Smooth muscle cell (in vitro differentiated cells): ENCODE measurements at regions not wholly inside any gene's neighbourhood (a gene's known extent, or its start where the extent isn't known, plus 50 kb on each side); places are given as distances from the start of the nearest gene placed in this dataset.
"Not testable (repeated sequence)": the region's sequence is repeated elsewhere in the genome, so short reads cannot be mapped to it uniquely, and the experiment has no call there.

Source experiments
- DNase-seq: peaks from one replicate; lab custom pipeline; 2025; ENCODE audit not compliant: unreplicated experiment; lab: John Stamatoyannopoulos, UW
- H2AFZ ChIP-seq: fragments of 200-600 bp; sonication (generic); 2 replicates; pipeline ENCODE4 v1.6.0; 2016; ENCODE audit warnings: antibody characterized with exemption, low read depth, mild to moderate bottlenecking
- H3F3A ChIP-seq: fragments of 200-600 bp; sonication (generic); 2 replicates; pipeline ENCODE4 v1.6.0; 2017; ENCODE audit warnings: antibody characterized with exemption, low read depth
- H3K27ac ChIP-seq: fragments of 200-600 bp; sonication (generic); 2 replicates; pipeline ENCODE4 v1.5.1; 2016; ENCODE audit warnings: low read depth, mild to moderate bottlenecking
- H3K27me3 ChIP-seq: fragments of 200-600 bp; sonication (generic); 2 replicates; pipeline ENCODE4 v1.6.1; 2016; ENCODE audit warnings: low read depth, mild to moderate bottlenecking
- H3K36me3 ChIP-seq: fragments of 200-600 bp; sonication (generic); 2 replicates; pipeline ENCODE4 v1.5.1; 2016; ENCODE audit warnings: low read depth
- H3K4me1 ChIP-seq: fragments of 200-600 bp; sonication (generic); 2 replicates; pipeline ENCODE4 v1.5.1; 2016; ENCODE audit warnings: low read depth
- H3K4me2 ChIP-seq: fragments of 200-600 bp; sonication (generic); 2 replicates; pipeline ENCODE4 v1.6.0; 2016; ENCODE audit warnings: mild to moderate bottlenecking
- H3K4me3 ChIP-seq: fragments of 200-600 bp; sonication (generic); 2 replicates; pipeline ENCODE4 v1.5.1; 2016; ENCODE audit warnings: mild to moderate bottlenecking
- H3K79me2 ChIP-seq: fragments of 200-600 bp; sonication (generic); 2 replicates; pipeline ENCODE4 v1.6.0; 2016; ENCODE audit warnings: low read depth, mild to moderate bottlenecking
- H3K9ac ChIP-seq: fragments of 200-600 bp; sonication (generic); 2 replicates; pipeline ENCODE4 v1.6.0; 2016; ENCODE audit warnings: low read depth
- H3K9me3 ChIP-seq: fragments of 200-600 bp; sonication (generic); replicated peaks from 2 replicates; pipeline ENCODE4 v1.5.1; 2016; ENCODE audit warnings: low read depth
- H4K20me1 ChIP-seq: fragments of 200-600 bp; sonication (generic); 2 replicates; pipeline ENCODE4 v1.6.0; 2016; ENCODE audit warnings: low read depth
- whole genome bisulfite sequencing: methylation state at CpG from one replicate; pipeline ENCODE4 v1.1.7; 2016; ENCODE audit warnings: low lambda C conversion rate; 5-methylcytosine and 5-hydroxymethylcytosine counted together
- TF ChIP-seq, protein P1 (sequence below): fragments of 200-600 bp; sonication (generic); IDR thresholded peaks from 2 replicates; pipeline ENCODE4 v1.5.1; 2017; ENCODE audit warnings: borderline replicate concordance, mild to moderate bottlenecking, antibody characterized with exemption; ENCODE audit not compliant: insufficient read depth, poor library complexity, severe bottlenecking

DNA sequence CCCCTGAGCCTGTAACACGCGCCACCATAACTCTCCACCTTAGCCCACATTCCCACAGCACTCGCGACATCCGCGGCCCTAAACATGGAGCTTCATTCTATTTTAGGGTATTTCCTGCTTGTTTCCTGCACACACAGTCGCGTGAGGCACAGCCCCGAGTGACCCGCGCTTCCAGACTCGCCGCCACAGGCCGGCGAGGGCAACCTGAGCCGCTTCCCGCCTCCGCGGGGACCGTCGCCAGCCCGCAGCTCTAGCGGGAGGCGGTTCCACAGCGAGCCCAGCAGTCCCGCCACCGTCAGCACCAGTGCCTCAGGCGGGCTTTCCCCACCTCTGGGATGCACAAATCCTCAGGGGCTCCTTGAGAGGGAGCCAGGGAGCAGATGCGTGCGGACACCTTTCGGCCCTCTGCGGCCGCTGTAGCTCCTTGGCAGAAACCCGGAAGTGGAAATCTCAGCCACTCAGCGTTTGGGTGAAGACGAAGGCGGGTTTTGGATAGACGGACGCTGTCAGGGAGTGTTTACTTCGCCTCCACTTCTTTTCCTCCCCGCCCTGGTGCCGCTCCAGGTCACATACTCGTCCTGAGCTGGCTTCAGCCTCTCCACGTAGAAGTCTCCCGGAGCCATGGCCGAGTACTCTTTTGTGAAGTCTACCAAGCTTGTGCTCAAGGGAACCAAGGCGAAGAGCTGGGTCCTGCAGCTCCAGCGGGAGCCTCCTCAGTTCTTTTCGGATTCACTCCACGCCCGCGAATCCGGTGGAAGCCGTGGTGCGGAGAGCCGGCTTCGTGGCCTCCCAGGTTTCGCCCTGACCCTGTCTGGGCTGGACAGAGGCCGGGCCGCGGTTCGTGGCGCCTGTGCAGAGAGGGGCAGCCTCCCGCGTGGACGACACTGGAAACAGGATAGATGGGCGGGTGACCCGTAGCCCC lies 2177.4 kb upstream of the DEFB115 start:
- no peak overlapping the region for H3K4me3 ChIP-seq
- H3K9me3 ChIP-seq = peaks cover 18% of the 10 kb centered on the region
- WGBS = 80% methylated on average over 67 of the region's 68 CpGs
- H3K79me2 ChIP-seq = no peaks in the 10 kb centered on the region
- TF ChIP-seq, protein P1, sequence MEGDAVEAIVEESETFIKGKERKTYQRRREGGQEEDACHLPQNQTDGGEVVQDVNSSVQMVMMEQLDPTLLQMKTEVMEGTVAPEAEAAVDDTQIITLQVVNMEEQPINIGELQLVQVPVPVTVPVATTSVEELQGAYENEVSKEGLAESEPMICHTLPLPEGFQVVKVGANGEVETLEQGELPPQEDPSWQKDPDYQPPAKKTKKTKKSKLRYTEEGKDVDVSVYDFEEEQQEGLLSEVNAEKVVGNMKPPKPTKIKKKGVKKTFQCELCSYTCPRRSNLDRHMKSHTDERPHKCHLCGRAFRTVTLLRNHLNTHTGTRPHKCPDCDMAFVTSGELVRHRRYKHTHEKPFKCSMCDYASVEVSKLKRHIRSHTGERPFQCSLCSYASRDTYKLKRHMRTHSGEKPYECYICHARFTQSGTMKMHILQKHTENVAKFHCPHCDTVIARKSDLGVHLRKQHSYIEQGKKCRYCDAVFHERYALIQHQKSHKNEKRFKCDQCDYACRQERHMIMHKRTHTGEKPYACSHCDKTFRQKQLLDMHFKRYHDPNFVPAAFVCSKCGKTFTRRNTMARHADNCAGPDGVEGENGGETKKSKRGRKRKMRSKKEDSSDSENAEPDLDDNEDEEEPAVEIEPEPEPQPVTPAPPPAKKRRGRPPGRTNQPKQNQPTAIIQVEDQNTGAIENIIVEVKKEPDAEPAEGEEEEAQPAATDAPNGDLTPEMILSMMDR = no peak
- no peaks in the 10 kb centered on the region for H3K4me1 ChIP-seq
- no peak overlapping the region for H3K4me2 ChIP-seq
- DNase-seq = no peak
- H3K27me3 ChIP-seq = no peaks in the 10 kb centered on the region
- no peaks in the 10 kb centered on the region for H3F3A ChIP-seq
- H3K27ac ChIP-seq = no peak overlapping the region
- no peak overlapping the region for H3K9ac ChIP-seq
- H2AFZ ChIP-seq = no peak overlapping the region
- H4K20me1 ChIP-seq = no peaks in the 10 kb centered on the region
- no peaks in the 10 kb centered on the region for H3K36me3 ChIP-seq

- not testable (repeated sequence) for H4K20me1 ChIP-seq
- WGBS = 90% methylated on average over 1 of the region's 1 CpG
Observed at GRCh38 chr20:29081712-29082111, 2175.8 kb upstream of the DEFB115 start.

GRCh38 chr20:29085625-29086024 lies 2171.8 kb upstream of the DEFB115 start:
- Histone ChIP-seq H3F3A (no peaks in the 10 kb centered on the region), H3K79me2 (no peaks in the 10 kb centered on the region), H3K27me3 (no peaks in the 10 kb centered on the region), H2AFZ (no peak overlapping the region), H4K20me1 (no peaks in the 10 kb centered on the region), H3K27ac (no peak overlapping the region), H3K4me1 (no peaks in the 10 kb centered on the region), H3K9ac (no peak overlapping the region), H3K4me2 (no peak overlapping the region), H3K36me3 (no peaks in the 10 kb centered on the region), H3K4me3 (no peak overlapping the region), H3K9me3 (peaks cover 12% of the 10 kb centered on the region)
- 7% methylated on average over 1 of the region's 1 CpG for WGBS
- DNase-seq = no peak
- TF ChIP-seq, protein P1 = no peak

More at GRCh38 chr20:29081712-29082111, 2175.8 kb upstream of the DEFB115 start:
- H3K36me3 ChIP-seq, H3K27me3 ChIP-seq, H3K4me1 ChIP-seq, H3K79me2 ChIP-seq, DNase-seq, H3K4me3 ChIP-seq, H3K27ac ChIP-seq, H2AFZ ChIP-seq, H3K9ac ChIP-seq, H3K4me2 ChIP-seq, H3F3A ChIP-seq: not testable (repeated sequence)
- H3K9me3 ChIP-seq = peaks cover 13% of the 10 kb centered on the region

DNA sequence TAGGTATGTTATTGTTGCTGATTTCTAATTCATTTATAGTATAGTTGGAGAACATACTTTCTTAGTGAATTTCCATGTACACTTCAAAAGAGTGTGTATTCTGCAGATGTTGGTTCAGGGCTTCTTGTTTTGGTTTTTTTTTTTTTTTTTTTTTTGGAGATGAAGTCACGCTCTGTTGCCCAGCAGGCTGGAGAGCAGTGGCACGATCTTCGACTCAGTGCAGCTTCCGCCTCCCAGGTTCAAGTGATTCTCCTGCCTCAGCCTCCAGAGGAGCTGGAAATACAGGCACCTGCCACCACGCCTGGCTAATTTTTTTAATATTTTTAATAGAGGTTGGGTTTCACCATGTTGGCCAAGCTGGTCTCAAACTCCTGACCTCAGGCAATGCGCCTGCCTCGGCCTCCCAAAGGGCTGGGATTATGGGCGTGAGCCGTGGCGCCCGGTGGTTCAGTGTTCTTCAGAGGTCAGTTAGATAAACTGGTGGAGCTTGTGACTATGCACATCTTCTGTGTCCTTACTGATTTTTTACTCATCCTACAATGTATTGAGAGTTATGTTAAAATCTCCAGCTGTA lies 2171.2 kb upstream of the DEFB115 start:
- 75% methylated on average over 11 of the region's 11 CpGs for WGBS
- not testable (repeated sequence) for H3K27me3 ChIP-seq, H3K4me3 ChIP-seq, H3F3A ChIP-seq, H3K9ac ChIP-seq, H3K4me2 ChIP-seq, H2AFZ ChIP-seq, H3K4me1 ChIP-seq, H3K79me2 ChIP-seq, DNase-seq, H4K20me1 ChIP-seq, H3K27ac ChIP-seq, H3K36me3 ChIP-seq
- H3K9me3 ChIP-seq = peaks cover 12% of the 10 kb centered on the region
